ENCODE measurements at regions not wholly inside any gene's neighbourhood (a gene's known extent, or its start where the extent isn't known, plus 50 kb on each side); places are given as distances from the start of the nearest gene placed in this dataset.

GRCh38 chr5:114060866-114061265 is 301.0 kb upstream of the KCNN2 start:
- DNase-seq, result no peak

GRCh38 chr5:114062932-114063867 is 298.7 kb upstream of the KCNN2 start:
- DNase-seq, result peak; percentile 22

- no peak for DNase-seq
These were observed 296.0 kb upstream of the KCNN2 start for GRCh38 chr5:114065912-114066311.

DNA sequence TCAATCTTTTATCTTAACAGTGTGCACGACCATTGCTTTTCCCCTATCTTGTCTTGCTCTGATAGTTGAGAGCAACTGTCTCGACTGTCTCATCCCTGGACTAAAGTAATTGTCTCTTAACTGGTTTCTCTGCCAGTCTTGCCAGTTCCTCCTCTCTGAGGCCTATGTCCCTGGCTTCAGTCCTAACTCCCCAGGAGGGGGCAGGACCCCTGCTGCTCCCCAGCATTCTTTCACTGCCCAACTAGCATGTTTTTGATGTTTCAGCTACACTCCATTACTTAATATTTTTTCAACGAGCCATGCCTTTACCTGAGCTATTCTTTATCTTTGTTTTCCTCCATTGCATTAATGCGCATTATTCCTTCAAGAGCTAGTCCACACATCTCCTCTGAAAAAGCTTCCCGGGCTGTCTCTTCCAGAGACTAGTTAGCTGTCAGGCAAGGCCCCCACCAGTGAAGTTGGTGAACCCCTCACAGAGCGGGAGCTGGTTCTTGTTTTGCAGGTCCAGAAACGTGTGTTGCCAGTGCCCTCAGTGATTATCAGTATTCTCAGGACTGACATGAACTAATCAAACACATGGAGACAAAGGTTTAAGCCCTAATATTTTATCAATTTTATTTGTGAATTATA is 291.7 kb upstream of the KCNN2 start:
- DNase-seq, result no peak

DNA sequence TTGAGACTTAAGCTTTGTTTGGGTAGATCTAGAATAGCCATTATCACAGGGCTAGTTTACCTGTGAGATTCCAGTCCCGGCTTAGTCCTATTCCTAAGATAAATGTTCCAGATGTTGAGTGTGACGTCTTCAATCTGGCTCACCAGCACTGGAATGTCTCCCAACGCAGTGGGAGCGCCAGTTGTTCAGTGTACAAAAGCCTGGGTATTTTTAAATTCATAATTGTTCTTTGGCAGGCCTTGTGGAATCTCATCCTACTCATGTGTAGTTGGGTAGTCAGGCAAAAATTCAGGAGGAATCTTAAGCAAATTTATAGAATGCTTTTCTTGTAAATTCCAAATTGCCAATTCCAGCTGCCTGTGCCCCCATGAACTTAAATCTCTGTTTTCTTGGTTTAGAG is 272.6 kb upstream of the KCNN2 start:
- no peak for DNase-seq

- no peak for DNase-seq
These were observed 264.3 kb upstream of the KCNN2 start for GRCh38 chr5:114097570-114097969.

DNA sequence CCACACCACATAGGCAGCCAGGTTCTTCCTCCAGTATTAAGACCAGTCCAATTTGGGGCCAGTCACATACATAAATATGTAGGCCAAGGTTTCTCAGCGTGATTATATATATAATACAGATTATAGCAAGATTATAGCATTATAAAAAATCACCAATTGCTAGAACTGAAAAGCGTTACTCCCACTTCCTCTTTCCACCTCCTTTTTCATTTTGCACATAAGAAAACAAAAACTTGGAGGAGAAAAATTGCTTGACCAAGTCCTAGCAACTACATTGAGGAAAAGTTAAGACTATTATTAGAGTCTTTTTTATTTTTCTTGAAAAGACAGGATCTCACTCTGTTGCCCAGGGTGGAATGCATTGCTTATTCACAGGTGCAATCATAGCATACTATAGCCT is 262.7 kb upstream of the KCNN2 start:
- no peak for DNase-seq

DNA sequence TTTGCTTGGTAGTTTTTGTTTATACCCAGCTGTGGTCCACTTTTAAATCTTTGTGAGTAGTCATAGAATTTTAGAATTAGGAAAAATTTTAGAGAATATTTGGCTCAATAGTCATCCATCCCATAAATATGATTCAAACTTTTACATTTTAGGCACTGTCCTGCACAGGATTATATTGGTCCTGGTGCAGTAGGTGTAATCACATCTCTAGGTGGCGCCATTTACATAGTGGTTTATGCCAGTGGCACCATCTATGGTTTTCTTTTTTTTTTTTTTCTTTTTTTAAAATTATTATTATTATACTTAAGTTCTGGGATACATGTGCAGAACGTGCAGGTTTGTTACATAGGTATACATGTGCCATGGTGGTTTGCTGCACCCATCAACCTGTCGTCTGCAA is 260.7 kb upstream of the KCNN2 start:
- peak; percentile 84 for DNase-seq

DNA sequence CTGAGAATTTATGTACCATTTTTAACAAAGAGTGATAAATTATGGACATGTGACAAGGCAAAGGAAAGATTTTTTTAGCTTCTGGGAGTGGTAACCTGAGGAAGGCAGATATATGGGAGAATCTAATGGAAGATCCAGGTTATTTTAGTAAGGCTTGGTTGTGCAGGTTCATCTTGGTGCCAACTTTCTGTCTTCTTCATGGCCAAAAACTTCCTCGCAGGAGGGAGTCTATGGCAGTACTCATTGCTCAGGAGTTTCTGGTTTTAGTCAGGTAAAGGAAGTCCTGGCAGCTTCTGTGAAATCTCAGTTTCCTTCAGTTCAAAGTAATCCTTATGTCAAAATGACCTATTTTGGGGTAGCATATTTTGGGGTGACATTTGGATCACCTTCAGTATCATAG is 248.3 kb upstream of the KCNN2 start:
- no peak for DNase-seq

DNA sequence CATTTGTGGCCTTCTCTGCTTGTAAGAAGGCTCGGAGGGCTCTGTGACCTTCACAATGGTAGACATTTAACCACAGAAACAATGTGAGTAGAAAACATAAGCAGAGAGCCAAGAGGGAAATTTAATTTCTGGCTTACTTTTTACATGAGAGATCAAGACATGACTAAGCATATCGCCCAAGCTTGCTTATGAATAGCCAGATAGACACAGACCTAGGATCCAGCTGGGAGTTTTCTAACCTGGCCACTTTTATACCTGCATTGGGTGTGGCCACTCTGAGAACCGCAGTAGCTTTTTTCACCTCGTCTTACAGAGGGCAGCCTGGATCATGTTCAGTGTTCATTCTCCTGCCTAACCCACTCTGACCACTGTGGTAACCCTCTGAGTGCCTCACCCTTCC is 244.9 kb upstream of the KCNN2 start:
- DNase-seq, result peak; percentile 10

DNA sequence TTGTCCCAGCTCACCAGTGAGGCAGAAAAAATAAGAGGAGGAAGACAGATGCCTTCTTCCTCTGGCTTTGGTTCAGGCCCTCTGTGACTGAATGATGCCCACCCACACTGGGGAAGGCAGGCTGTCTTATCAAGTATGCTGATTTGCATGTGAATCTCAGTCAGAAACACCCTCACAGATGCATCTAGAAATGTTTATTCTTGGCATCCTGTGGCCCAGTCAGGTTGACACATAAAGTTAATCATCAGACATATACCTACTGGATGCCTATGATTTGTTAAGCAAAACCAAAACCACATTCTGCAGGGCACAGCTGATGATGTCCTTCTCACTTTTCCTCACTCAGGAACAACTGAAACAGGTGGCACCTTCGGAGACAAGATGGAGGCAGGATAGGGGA is 243.4 kb upstream of the KCNN2 start:
- DNase-seq, result no peak

DNA sequence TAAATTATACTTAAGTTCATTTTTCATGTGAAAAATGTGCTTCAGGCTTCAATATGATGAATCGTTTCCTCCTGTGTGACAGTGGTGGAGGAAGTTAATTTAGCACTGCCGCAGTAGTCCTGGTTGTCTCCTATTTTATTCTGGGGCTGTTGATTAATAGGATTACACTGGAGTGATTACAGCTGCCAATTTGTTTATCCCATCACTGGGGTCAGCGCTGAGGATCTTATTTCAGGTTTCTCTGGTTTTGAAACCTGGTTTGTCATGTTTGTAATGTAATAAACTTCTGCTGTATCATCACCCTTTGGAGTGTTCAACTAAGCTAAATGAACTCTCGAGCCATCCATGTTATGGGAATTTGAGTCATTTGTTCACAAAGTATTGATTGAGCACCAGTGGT is 241.7 kb upstream of the KCNN2 start:
- DNase-seq, result peak; percentile 61

- no peak for DNase-seq
These were observed 239.0 kb upstream of the KCNN2 start for GRCh38 chr5:114122852-114123251.

- DNase-seq, result no peak
These were observed 238.2 kb upstream of the KCNN2 start for GRCh38 chr5:114123654-114124053.

DNA sequence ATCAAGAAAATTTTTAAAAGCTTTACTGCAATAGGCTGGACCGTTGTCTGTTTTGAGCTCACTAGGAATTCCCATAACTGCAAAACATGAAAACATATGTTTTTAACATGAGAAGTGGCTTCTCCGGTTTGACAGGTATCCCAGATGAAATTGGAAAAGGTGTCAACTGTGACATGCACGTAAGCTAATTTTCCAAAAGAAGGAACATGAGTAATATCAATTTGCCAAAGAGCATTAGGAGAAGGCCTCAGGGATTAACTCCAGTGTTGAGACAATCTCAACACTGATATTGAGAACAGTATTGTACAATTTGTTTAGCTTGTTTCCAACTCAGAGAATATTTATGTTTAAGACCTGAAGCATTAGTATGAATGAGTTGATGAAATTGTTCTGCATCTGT is 215.5 kb upstream of the KCNN2 start:
- DNase-seq, result no peak

GRCh38 chr5:114148253-114148652 is 213.6 kb upstream of the KCNN2 start:
- DNase-seq, result peak; percentile 97

GRCh38 chr5:114148728-114149127 is 213.1 kb upstream of the KCNN2 start:
- peak; percentile 87 for DNase-seq

- no peak for DNase-seq
These were observed 209.1 kb upstream of the KCNN2 start for GRCh38 chr5:114152656-114153360.

GRCh38 chr5:114153392-114153791 is 208.5 kb upstream of the KCNN2 start:
- peak; percentile 35 for DNase-seq

- DNase-seq, result no peak
These were observed 208.0 kb upstream of the KCNN2 start for GRCh38 chr5:114153833-114154232.

DNA sequence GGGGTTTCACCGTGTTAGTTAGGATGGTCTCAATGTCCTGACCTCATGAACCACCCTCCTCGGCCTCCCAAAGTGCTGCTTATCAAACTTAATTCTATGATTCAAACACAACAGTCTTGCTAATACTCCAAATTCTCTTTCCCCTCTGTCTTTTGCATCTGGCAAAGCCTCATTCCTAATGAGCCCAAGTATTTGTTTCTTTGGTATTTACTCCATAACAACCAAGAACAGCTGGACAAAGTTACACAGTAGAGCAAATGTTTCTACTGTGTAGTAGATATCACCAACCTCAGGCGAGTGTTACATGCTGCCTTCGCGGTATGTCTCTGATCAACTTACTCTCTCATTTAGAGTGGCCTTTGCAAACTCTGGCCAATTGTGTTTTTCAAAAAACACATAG is 195.8 kb upstream of the KCNN2 start:
- no peak for DNase-seq

DNA sequence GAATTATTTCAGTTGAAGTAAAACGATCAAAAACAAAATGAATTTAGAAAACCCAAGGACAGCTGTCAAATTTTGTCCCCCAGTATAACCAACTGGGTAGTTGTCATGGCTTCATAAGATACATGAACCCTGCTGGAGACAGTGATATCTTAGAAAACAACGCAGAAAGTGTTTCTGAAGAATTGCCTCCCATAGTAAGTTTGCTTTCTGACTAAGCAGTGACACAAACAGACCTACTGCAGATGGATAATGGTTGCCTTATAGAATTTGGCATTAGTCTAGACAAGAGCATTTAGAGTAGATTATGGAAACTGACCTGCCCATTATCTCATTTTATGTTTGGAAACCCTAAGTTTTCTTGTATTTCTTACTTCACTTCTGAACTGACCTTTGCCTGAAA is 187.7 kb upstream of the KCNN2 start:
- no peak for DNase-seq

- no peak for DNase-seq
These were observed 187.0 kb upstream of the KCNN2 start for GRCh38 chr5:114174837-114175236.

- DNase-seq, result no peak
These were observed 185.5 kb upstream of the KCNN2 start for GRCh38 chr5:114176356-114176755.

Data from DMS53 (cell line).